ENCODE measurements at regions not wholly inside any gene's neighbourhood (a gene's known extent, or its start where the extent isn't known, plus 50 kb on each side); places are given as distances from the start of the nearest gene placed in this dataset.
"Not testable (repeated sequence)": the region's sequence is repeated elsewhere in the genome, so short reads cannot be mapped to it uniquely, and the experiment has no call there.

GRCh38 chr14:105591792-105592341 is 65.5 kb downstream of the TMEM121 start:
- not testable (repeated sequence) for TF ChIP-seq POLR2A, CTCF (IDR thresholded peaks at IDR 0.05)
